T-helper 17 cell (primary cell): ENCODE measurements at regions not wholly inside any gene's neighbourhood (a gene's known extent, or its start where the extent isn't known, plus 50 kb on each side); places are given as distances from the start of the nearest gene placed in this dataset.

ENCODE experiments used
- ATAC-seq: fragments of 150-1000 bp; cut with Tn5 transposase; 2 replicates; pipeline ENCODE4 v1.10.0; 2021; ENCODE audit warnings: mild to moderate bottlenecking, moderate library complexity
- DNase-seq, 3 donors: peaks; one replicate each; pipeline versions ENCODE4 v3.0.0 to v3.0.0-alpha.2; 2020 to 2021
- H3K9me3 ChIP-seq: one replicate; pipeline ENCODE4 v1.7.0; 2013; ENCODE audit warnings: low read length, mild to moderate bottlenecking; ENCODE audit not compliant: control insufficient read depth, poor library complexity, severe bottlenecking
- H3K27ac Mint-ChIP-seq: one replicate; pipeline ENCODE4 v1.8.0; 2022; ENCODE audit warnings: mild to moderate bottlenecking, moderate library complexity, mixed read lengths
- H3K27me3 Mint-ChIP-seq: one replicate; pipeline ENCODE4 v1.8.0; 2022; ENCODE audit warnings: mixed read lengths
- H3K36me3 Mint-ChIP-seq: one replicate; pipeline ENCODE4 v1.8.0; 2022; ENCODE audit warnings: low read depth, mixed read lengths
- H3K4me1 Mint-ChIP-seq: one replicate; pipeline ENCODE4 v1.8.0; 2022; ENCODE audit warnings: mild to moderate bottlenecking, mixed read lengths
- H3K4me3 Mint-ChIP-seq: one replicate; pipeline ENCODE4 v1.8.0; 2022; ENCODE audit warnings: mild to moderate bottlenecking, moderate library complexity, mixed read lengths

DNA sequence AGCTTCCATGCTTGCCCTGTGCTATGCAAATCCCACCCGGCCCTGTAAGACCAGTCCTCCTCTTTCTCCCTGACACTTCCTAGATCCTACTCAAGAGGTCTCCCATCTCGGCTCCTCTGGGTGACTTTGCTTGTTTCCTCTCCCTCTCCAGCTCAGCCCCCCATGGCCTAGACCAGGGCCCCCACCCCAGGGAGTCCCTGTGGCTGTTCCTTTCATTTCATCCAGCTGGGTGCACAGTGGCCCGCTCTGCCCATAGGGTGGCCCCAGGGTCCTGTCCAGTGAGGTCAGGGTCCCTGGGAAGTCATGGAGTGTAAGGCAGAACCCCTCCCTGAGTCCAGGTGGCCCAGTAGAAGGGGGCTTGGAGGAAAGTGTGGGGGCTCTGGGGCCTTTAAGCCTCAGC is 52.3 kb upstream of the NKX1-1 start:
- H3K4me1 Mint-ChIP-seq = peaks cover 2% of the 10 kb centered on the region
- no peak overlapping the region for H3K4me3 Mint-ChIP-seq
- H3K36me3 Mint-ChIP-seq = peaks cover 6% of the 10 kb centered on the region
- peaks cover 24% of the 10 kb centered on the region for H3K27me3 Mint-ChIP-seq
- H3K9me3 ChIP-seq = no peaks in the 10 kb centered on the region
- DNase-seq = no peak
- ATAC-seq = no peak
- H3K27ac Mint-ChIP-seq = no peak overlapping the region
